H1 (cell line): ENCODE measurements at regions not wholly inside any gene's neighbourhood (a gene's known extent, or its start where the extent isn't known, plus 50 kb on each side); places are given as distances from the start of the nearest gene placed in this dataset.

Experiments
- CBX8 ChIP-seq: fragments of 300-800, 300-1000 bp; sonication (generic); IDR thresholded peaks from 2 replicates; pipeline ENCODE4 v1.7.1; 2016; ENCODE audit warnings: low read depth, low read length, borderline replicate concordance
- GTF2F1 ChIP-seq: IDR thresholded peaks from 2 replicates; pipeline ENCODE4 v1.6.1; 2012; ENCODE audit warnings: low read depth, low read length, improper control_type of control experiment, borderline replicate concordance
- HDAC2 ChIP-seq, 2 experiments: fragments of 300-600 bp in 1 of 2; sonication (generic) in 1 of 2; IDR thresholded peaks; 2 replicates each; pipeline ENCODE4 v1.6.1; 2011 to 2012; ENCODE audit warnings: low read depth in 2 of 2, low read length in 2 of 2, mild to moderate bottlenecking in 2 of 2, moderate library complexity in 2 of 2, borderline replicate concordance in 1 of 2, inconsistent platforms in 1 of 2
- KDM5A ChIP-seq: fragments of 200-600 bp; IDR thresholded peaks from 2 replicates; pipeline ENCODE4 v1.7.1; 2012; ENCODE audit warnings: mild to moderate bottlenecking, low read length, inconsistent platforms, mixed read lengths
- PHF8 ChIP-seq: fragments of 200-600 bp; sonication (generic); conservative IDR thresholded peaks from 2 replicates; pipeline ENCODE4 v1.7.1; 2012; ENCODE audit warnings: low read depth, mild to moderate bottlenecking, inconsistent platforms, low read length, moderate library complexity
- POLR2AphosphoS5 ChIP-seq: IDR thresholded peaks from 2 replicates; pipeline ENCODE4 v1.6.1; 2011; ENCODE audit warnings: low read depth, low read length
- RNF2 ChIP-seq: fragments of 200-900, 300-1000 bp; sonication (generic); IDR thresholded peaks from 2 replicates; pipeline ENCODE4 v1.7.1; 2016; ENCODE audit warnings: borderline replicate concordance, low read depth, mild to moderate bottlenecking, antibody characterized with exemption, low read length; ENCODE audit not compliant: poor library complexity, severe bottlenecking; ENCODE audit errors: missing control alignments
- SP2 ChIP-seq: IDR thresholded peaks from 2 replicates; pipeline ENCODE4 v1.6.1; 2012; ENCODE audit warnings: mild to moderate bottlenecking, low read length, inconsistent platforms
- TEAD4 ChIP-seq: IDR thresholded peaks from 2 replicates; pipeline ENCODE4 v1.6.1; 2012; ENCODE audit warnings: low read depth, low read length, inconsistent platforms, mixed read lengths
- ZNF274 ChIP-seq: IDR thresholded peaks from 2 replicates; pipeline ENCODE4 v1.7.0; 2012; ENCODE audit warnings: low read length, borderline replicate concordance; ENCODE audit errors: extremely low read depth
- TF ChIP-seq, protein P1 (sequence below): fragments of 300-600 bp; sonication (generic); IDR thresholded peaks from 2 replicates; pipeline ENCODE4 v1.7.1; 2012; ENCODE audit warnings: low read length, moderate library complexity, mild to moderate bottlenecking, inconsistent platforms; ENCODE audit not compliant: insufficient replicate concordance

DNA sequence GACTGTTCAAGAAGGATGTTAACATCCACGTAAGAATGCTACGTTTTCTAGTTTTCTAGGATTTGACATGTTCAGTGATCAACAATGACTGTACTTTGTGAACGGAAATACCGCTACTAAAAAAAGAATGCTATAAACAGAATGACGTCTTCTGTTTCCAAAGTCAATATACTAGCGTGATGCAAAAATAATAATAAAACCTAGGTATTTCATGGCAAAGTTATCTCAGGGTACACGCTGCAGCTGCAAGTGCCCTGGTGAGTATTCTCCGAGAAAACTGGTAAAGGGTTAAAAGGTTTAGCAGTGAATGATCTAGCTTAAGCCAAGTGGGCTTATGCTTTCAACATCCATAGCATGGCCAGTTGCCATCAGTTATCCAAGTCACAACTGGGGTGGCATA is 653.3 kb upstream of the PFKP start (continued):
- TF ChIP-seq, protein P1, sequence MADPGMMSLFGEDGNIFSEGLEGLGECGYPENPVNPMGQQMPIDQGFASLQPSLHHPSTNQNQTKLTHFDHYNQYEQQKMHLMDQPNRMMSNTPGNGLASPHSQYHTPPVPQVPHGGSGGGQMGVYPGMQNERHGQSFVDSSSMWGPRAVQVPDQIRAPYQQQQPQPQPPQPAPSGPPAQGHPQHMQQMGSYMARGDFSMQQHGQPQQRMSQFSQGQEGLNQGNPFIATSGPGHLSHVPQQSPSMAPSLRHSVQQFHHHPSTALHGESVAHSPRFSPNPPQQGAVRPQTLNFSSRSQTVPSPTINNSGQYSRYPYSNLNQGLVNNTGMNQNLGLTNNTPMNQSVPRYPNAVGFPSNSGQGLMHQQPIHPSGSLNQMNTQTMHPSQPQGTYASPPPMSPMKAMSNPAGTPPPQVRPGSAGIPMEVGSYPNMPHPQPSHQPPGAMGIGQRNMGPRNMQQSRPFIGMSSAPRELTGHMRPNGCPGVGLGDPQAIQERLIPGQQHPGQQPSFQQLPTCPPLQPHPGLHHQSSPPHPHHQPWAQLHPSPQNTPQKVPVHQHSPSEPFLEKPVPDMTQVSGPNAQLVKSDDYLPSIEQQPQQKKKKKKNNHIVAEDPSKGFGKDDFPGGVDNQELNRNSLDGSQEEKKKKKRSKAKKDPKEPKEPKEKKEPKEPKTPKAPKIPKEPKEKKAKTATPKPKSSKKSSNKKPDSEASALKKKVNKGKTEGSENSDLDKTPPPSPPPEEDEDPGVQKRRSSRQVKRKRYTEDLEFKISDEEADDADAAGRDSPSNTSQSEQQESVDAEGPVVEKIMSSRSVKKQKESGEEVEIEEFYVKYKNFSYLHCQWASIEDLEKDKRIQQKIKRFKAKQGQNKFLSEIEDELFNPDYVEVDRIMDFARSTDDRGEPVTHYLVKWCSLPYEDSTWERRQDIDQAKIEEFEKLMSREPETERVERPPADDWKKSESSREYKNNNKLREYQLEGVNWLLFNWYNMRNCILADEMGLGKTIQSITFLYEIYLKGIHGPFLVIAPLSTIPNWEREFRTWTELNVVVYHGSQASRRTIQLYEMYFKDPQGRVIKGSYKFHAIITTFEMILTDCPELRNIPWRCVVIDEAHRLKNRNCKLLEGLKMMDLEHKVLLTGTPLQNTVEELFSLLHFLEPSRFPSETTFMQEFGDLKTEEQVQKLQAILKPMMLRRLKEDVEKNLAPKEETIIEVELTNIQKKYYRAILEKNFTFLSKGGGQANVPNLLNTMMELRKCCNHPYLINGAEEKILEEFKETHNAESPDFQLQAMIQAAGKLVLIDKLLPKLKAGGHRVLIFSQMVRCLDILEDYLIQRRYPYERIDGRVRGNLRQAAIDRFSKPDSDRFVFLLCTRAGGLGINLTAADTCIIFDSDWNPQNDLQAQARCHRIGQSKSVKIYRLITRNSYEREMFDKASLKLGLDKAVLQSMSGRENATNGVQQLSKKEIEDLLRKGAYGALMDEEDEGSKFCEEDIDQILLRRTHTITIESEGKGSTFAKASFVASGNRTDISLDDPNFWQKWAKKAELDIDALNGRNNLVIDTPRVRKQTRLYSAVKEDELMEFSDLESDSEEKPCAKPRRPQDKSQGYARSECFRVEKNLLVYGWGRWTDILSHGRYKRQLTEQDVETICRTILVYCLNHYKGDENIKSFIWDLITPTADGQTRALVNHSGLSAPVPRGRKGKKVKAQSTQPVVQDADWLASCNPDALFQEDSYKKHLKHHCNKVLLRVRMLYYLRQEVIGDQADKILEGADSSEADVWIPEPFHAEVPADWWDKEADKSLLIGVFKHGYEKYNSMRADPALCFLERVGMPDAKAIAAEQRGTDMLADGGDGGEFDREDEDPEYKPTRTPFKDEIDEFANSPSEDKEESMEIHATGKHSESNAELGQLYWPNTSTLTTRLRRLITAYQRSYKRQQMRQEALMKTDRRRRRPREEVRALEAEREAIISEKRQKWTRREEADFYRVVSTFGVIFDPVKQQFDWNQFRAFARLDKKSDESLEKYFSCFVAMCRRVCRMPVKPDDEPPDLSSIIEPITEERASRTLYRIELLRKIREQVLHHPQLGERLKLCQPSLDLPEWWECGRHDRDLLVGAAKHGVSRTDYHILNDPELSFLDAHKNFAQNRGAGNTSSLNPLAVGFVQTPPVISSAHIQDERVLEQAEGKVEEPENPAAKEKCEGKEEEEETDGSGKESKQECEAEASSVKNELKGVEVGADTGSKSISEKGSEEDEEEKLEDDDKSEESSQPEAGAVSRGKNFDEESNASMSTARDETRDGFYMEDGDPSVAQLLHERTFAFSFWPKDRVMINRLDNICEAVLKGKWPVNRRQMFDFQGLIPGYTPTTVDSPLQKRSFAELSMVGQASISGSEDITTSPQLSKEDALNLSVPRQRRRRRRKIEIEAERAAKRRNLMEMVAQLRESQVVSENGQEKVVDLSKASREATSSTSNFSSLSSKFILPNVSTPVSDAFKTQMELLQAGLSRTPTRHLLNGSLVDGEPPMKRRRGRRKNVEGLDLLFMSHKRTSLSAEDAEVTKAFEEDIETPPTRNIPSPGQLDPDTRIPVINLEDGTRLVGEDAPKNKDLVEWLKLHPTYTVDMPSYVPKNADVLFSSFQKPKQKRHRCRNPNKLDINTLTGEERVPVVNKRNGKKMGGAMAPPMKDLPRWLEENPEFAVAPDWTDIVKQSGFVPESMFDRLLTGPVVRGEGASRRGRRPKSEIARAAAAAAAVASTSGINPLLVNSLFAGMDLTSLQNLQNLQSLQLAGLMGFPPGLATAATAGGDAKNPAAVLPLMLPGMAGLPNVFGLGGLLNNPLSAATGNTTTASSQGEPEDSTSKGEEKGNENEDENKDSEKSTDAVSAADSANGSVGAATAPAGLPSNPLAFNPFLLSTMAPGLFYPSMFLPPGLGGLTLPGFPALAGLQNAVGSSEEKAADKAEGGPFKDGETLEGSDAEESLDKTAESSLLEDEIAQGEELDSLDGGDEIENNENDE = no peak
- TF ChIP-seq CBX8 (no peak), TEAD4 (no peak), HDAC2 (IDR thresholded peaks at IDR 0.05; ENCODE audit: borderline replicate concordance in 1 of 2, low read depth in 2 of 2, low read length in 2 of 2) (no peak), GTF2F1 (no peak), KDM5A (no peak), POLR2AphosphoS5 (no peak), SP2 (no peak), ZNF274 (no peak), PHF8 (no peak), RNF2 (no peak)
